HepG2 (cell line): ENCODE measurements at regions not wholly inside any gene's neighbourhood (a gene's known extent, or its start where the extent isn't known, plus 50 kb on each side); places are given as distances from the start of the nearest gene placed in this dataset.

Source experiments
- CBX2 ChIP-seq, 2 experiments: fragments of 200-600 bp in 1 of 2; sonication (generic); formaldehyde crosslinking in 1 of 2; IDR thresholded peaks; 2 replicates each; pipeline versions ENCODE4 v1.7.0 to v1.8.1; 2018 to 2022; ENCODE audit warnings: low read depth in 2 of 2, low read length in 1 of 2, mild to moderate bottlenecking in 1 of 2, missing genetic modification reagents in 1 of 2
- CEBPG ChIP-seq: IDR thresholded peaks from 2 replicates; pipeline ENCODE4 v1.6.1; 2016
- ERF ChIP-seq: IDR thresholded peaks from 2 replicates; pipeline ENCODE4 v1.6.1; 2018; ENCODE audit warnings: missing biosample characterization, missing genetic modification reagents
- FOXK1 ChIP-seq: sonication (generic); formaldehyde crosslinking; IDR thresholded peaks from 2 replicates; pipeline ENCODE4 v1.4.0; 2020; ENCODE audit warnings: low read depth, missing genetic modification reagents, borderline replicate concordance
- HNRNPLL ChIP-seq: fragments of 200-400 bp; formaldehyde crosslinking; IDR thresholded peaks from 2 replicates; pipeline ENCODE4 v1.6.1; 2017; ENCODE audit warnings: mild to moderate bottlenecking, low read depth, low read length; ENCODE audit not compliant: poor library complexity, severe bottlenecking
- IRF2 ChIP-seq: IDR thresholded peaks from 2 replicates; pipeline ENCODE4 v1.6.1; 2018; ENCODE audit warnings: missing genetic modification reagents, missing compliant biosample characterization
- MAFG ChIP-seq: sonication (generic); formaldehyde crosslinking; IDR thresholded peaks from 2 replicates; pipeline ENCODE4 v1.5.1; 2020; ENCODE audit warnings: mild to moderate bottlenecking, missing genetic modification reagents
- MIER2 ChIP-seq: IDR thresholded peaks from 2 replicates; pipeline ENCODE4 v1.6.1; 2016; ENCODE audit warnings: missing biosample characterization, missing genetic modification reagents
- NFIC ChIP-seq: IDR thresholded peaks from 2 replicates; pipeline ENCODE4 v1.6.1; 2012; ENCODE audit warnings: mild to moderate bottlenecking, low read length, inconsistent platforms
- NRL ChIP-seq: sonication (generic); formaldehyde crosslinking; IDR thresholded peaks from 2 replicates; pipeline ENCODE4 v1.5.0; 2020; ENCODE audit warnings: missing genetic modification reagents, mild to moderate bottlenecking, moderate library complexity, borderline replicate concordance
- RARA ChIP-seq: IDR thresholded peaks from 2 replicates; pipeline ENCODE4 v1.6.1; 2016; ENCODE audit warnings: missing genetic modification reagents, missing compliant biosample characterization
- SAP130 ChIP-seq: IDR thresholded peaks from 2 replicates; pipeline ENCODE4 v1.6.1; 2016; ENCODE audit warnings: low read depth
- SOX5 ChIP-seq: IDR thresholded peaks from 2 replicates; pipeline ENCODE4 v1.6.1; 2016; ENCODE audit warnings: borderline replicate concordance
- SPEN ChIP-seq: sonication (generic); formaldehyde crosslinking; IDR thresholded peaks from 2 replicates; pipeline ENCODE4 v1.5.1; 2020; ENCODE audit warnings: low read depth, mild to moderate bottlenecking, missing genetic modification reagents
- TARDBP ChIP-seq: sonication (generic); formaldehyde crosslinking; IDR thresholded peaks from 2 replicates; pipeline ENCODE4 v1.8.0; 2022; ENCODE audit warnings: mild to moderate bottlenecking, missing genetic modification reagents
- YEATS2 ChIP-seq: sonication (generic); formaldehyde crosslinking; IDR thresholded peaks from 2 replicates; pipeline ENCODE4 v1.4.0; 2020; ENCODE audit warnings: missing genetic modification reagents, borderline replicate concordance
- ZMYM3 ChIP-seq: sonication (generic); formaldehyde crosslinking; IDR thresholded peaks from 2 replicates; pipeline ENCODE4 v1.5.1; 2020; ENCODE audit warnings: mild to moderate bottlenecking, missing genetic modification reagents
- ZNF24 ChIP-seq: fragments of 450-650 bp; IDR thresholded peaks from 2 replicates; pipeline ENCODE4 v1.6.1; 2017; ENCODE audit warnings: antibody characterized with exemption, mild to moderate bottlenecking
- ZNF557 ChIP-seq: sonication (generic); formaldehyde crosslinking; IDR thresholded peaks from 2 replicates; pipeline ENCODE4 v1.4.0; 2020; ENCODE audit warnings: missing genetic modification reagents
- ZNF607 ChIP-seq: sonication (generic); formaldehyde crosslinking; IDR thresholded peaks from 2 replicates; pipeline ENCODE4 v1.5.1; 2020; ENCODE audit warnings: missing genetic modification reagents, mild to moderate bottlenecking, borderline replicate concordance
- ZNF614 ChIP-seq: IDR thresholded peaks from 2 replicates; pipeline ENCODE4 v1.6.1; 2018; ENCODE audit warnings: missing biosample characterization, missing genetic modification reagents, inconsistent platforms, borderline replicate concordance
- ZNF629 ChIP-seq: sonication (generic); formaldehyde crosslinking; conservative IDR thresholded peaks from 2 replicates; pipeline ENCODE4 v1.5.0; 2020; ENCODE audit warnings: missing genetic modification reagents
- ZZZ3 ChIP-seq: sonication (generic); formaldehyde crosslinking; IDR thresholded peaks from 2 replicates; pipeline ENCODE4 v1.4.0; 2020; ENCODE audit warnings: missing genetic modification reagents, mild to moderate bottlenecking, borderline replicate concordance
- TF ChIP-seq, protein P1 (sequence below): sonication (generic); formaldehyde crosslinking; IDR thresholded peaks from 2 replicates; pipeline ENCODE4 v1.8.0; 2022; ENCODE audit warnings: mild to moderate bottlenecking, missing genetic modification reagents; ENCODE audit not compliant: insufficient replicate concordance
- TF ChIP-seq, protein P2 (sequence below): sonication (generic); formaldehyde crosslinking; IDR thresholded peaks from 2 replicates; pipeline ENCODE4 v1.4.0; 2020; ENCODE audit warnings: missing genetic modification reagents, mild to moderate bottlenecking, borderline replicate concordance
- TF ChIP-seq, protein P3 (sequence below): sonication (generic); formaldehyde crosslinking; IDR thresholded peaks from 2 replicates; pipeline ENCODE4 v1.5.0; 2020; ENCODE audit warnings: missing genetic modification reagents, mild to moderate bottlenecking, borderline replicate concordance

GRCh38 chr3:194082743-194083636 lies 53.0 kb upstream of the HES1 start (continued):
- TF ChIP-seq, protein P1, sequence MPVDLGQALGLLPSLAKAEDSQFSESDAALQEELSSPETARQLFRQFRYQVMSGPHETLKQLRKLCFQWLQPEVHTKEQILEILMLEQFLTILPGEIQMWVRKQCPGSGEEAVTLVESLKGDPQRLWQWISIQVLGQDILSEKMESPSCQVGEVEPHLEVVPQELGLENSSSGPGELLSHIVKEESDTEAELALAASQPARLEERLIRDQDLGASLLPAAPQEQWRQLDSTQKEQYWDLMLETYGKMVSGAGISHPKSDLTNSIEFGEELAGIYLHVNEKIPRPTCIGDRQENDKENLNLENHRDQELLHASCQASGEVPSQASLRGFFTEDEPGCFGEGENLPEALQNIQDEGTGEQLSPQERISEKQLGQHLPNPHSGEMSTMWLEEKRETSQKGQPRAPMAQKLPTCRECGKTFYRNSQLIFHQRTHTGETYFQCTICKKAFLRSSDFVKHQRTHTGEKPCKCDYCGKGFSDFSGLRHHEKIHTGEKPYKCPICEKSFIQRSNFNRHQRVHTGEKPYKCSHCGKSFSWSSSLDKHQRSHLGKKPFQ (CRISPR knock-in tag), result no peak
- TF ChIP-seq IRF2 (CRISPR knock-in tag) (0 out of 2 replicates have a peak, but pooled peaks have one; percentile 18), YEATS2 (CRISPR knock-in tag) (no peak), SPEN (CRISPR knock-in tag) (0 out of 2 replicates have a peak, but pooled peaks have one; percentile 42), CEBPG (CRISPR knock-in tag) (no peak), ZMYM3 (CRISPR knock-in tag) (no peak), TARDBP (CRISPR knock-in tag) (no peak), ZNF607 (CRISPR knock-in tag) (no peak), FOXK1 (CRISPR knock-in tag) (no peak), ZNF24 (no peak), CBX2 (IDR thresholded peaks at IDR 0.05; ENCODE audit: low read depth, low read length) (no peak), CBX2 (CRISPR knock-in tag; IDR thresholded peaks at IDR 0.05; ENCODE audit: low read depth) (no peak), ZZZ3 (no peak), MIER2 (CRISPR knock-in tag) (0 out of 2 replicates have a peak, but pooled peaks have one; percentile 31), ZNF614 (CRISPR knock-in tag) (no peak), ZNF629 (CRISPR knock-in tag) (no peak), NFIC (no peak), HNRNPLL (no peak), SOX5 (CRISPR knock-in tag) (no peak), RARA (CRISPR knock-in tag) (0 out of 2 replicates have a peak, but pooled peaks have one; percentile 32), NRL (CRISPR knock-in tag) (0 out of 2 replicates have a peak, but pooled peaks have one; percentile 28), ERF (CRISPR knock-in tag) (peak; percentile 48; the same call in 1 of the 2 replicates), ZNF557 (CRISPR knock-in tag) (0 out of 2 replicates have a peak, but pooled peaks have one; percentile 53), SAP130 (0 out of 2 replicates have a peak, but pooled peaks have one; percentile 30), MAFG (CRISPR knock-in tag) (no peak)
- TF ChIP-seq, protein P2, sequence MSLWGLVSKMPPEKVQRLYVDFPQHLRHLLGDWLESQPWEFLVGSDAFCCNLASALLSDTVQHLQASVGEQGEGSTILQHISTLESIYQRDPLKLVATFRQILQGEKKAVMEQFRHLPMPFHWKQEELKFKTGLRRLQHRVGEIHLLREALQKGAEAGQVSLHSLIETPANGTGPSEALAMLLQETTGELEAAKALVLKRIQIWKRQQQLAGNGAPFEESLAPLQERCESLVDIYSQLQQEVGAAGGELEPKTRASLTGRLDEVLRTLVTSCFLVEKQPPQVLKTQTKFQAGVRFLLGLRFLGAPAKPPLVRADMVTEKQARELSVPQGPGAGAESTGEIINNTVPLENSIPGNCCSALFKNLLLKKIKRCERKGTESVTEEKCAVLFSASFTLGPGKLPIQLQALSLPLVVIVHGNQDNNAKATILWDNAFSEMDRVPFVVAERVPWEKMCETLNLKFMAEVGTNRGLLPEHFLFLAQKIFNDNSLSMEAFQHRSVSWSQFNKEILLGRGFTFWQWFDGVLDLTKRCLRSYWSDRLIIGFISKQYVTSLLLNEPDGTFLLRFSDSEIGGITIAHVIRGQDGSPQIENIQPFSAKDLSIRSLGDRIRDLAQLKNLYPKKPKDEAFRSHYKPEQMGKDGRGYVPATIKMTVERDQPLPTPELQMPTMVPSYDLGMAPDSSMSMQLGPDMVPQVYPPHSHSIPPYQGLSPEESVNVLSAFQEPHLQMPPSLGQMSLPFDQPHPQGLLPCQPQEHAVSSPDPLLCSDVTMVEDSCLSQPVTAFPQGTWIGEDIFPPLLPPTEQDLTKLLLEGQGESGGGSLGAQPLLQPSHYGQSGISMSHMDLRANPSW (CRISPR knock-in tag), result no peak
- TF ChIP-seq, protein P3, sequence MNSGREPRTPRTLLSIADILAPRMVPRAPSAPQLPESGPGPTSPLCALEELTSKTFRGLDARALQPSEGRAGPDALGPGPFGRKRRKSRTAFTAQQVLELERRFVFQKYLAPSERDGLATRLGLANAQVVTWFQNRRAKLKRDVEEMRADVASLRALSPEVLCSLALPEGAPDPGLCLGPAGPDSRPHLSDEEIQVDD, result no peak
